Retinal pigment epithelial cell (primary cell): ENCODE measurements at regions not wholly inside any gene's neighbourhood (a gene's known extent, or its start where the extent isn't known, plus 50 kb on each side); places are given as distances from the start of the nearest gene placed in this dataset.

Experiments
- DNase-seq: peaks from one replicate; pipeline ENCODE4 v3.0.0-alpha.2; 2010; ENCODE audit warnings: low read depth
- H3K4me3 ChIP-seq: 2 replicates; pipeline ENCODE4 v1.5.1; 2011; ENCODE audit warnings: mild to moderate bottlenecking, low read length, control low read depth, moderate library complexity
- TF ChIP-seq, protein P1 (sequence below): conservative IDR thresholded peaks from 2 replicates; pipeline ENCODE4 v1.5.1; 2011; ENCODE audit warnings: low read depth, low read length, control low read depth, inconsistent platforms

DNA sequence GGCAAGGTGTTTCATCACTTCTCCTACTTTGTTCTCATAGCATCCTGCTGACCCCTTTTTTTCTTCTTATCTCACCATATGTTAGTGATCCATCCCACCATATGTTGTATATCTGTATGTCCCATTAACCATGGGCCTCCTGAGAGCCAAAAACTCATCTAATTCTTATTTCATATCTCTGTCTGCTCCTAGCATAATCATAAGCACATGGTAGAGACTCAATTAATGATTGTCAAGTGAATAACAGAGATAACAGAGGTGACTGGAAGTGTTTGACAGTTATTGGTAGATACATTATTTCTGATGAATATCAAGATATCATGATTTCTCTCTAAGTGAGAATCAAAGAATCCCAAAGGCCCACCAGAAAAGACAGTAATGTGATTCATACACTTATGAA lies 138.1 kb upstream of the MPPED2 start:
- DNase-seq: no peak
- TF ChIP-seq, protein P1, sequence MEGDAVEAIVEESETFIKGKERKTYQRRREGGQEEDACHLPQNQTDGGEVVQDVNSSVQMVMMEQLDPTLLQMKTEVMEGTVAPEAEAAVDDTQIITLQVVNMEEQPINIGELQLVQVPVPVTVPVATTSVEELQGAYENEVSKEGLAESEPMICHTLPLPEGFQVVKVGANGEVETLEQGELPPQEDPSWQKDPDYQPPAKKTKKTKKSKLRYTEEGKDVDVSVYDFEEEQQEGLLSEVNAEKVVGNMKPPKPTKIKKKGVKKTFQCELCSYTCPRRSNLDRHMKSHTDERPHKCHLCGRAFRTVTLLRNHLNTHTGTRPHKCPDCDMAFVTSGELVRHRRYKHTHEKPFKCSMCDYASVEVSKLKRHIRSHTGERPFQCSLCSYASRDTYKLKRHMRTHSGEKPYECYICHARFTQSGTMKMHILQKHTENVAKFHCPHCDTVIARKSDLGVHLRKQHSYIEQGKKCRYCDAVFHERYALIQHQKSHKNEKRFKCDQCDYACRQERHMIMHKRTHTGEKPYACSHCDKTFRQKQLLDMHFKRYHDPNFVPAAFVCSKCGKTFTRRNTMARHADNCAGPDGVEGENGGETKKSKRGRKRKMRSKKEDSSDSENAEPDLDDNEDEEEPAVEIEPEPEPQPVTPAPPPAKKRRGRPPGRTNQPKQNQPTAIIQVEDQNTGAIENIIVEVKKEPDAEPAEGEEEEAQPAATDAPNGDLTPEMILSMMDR: no peak
- no peak overlapping the region for H3K4me3 ChIP-seq

DNA sequence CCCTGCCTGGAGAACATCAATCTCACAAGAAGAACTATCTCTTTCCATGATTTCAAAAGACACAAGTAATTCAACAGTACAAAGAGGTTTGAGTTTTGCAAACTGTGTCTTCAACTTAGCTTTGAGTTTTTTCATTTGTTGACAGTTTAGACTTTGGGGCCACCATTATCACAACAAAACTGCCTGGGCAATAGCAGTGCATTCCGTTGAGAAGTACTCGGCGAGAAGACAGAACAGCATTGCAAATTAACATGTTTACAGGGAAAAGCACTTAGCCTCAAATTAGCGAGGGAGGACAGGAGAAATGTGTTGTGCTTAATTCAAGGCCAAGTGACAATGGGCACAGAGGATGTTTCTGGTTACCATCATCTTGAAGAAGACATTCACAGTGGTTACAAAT lies 133.2 kb upstream of the MPPED2 start:
- DNase-seq: no peak
- TF ChIP-seq, protein P1: no peak
- H3K4me3 ChIP-seq: no peak overlapping the region

DNA sequence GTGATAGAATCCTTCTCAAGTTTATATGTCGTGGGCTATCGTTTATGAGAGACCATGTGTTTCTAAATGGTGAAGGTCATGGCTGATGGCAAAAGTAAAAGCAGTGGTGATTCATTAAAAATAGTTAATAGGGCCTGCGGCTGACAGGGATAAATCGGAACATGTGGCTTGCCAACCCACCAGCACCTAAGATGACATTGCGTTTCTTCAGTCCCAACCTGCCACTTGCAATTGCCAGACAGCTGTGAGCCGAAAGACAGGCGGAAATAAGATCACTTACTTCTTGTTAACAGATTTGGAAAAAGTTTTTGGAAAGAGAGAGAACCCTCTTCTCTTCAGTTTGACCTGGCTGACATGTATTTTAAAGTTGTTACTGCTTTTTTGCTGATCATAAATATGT lies 131.5 kb upstream of the MPPED2 start:
- no peak overlapping the region for H3K4me3 ChIP-seq
- no peak for DNase-seq
- TF ChIP-seq, protein P1: no peak

DNA sequence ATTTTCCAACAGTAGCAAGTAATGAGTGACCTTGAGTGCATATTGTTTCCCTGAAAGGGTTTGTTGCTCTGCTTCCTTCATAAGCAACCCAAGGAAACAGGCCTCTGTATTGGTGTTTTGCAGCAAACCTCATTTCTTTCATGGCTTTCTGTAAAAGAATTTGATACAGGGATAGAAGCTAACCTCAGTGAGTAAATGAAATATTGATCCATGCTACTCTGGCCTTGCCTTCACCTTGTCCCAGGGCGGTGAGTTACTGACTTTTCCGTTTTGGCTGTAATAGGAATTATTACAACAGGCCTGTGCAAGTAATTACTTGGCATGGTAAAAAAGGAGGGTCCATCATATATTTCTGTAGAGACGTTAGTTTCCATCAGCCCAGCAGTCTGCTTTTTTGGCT lies 130.9 kb upstream of the MPPED2 start:
- no peak for DNase-seq
- H3K4me3 ChIP-seq: no peak overlapping the region
- TF ChIP-seq, protein P1: no peak

DNA sequence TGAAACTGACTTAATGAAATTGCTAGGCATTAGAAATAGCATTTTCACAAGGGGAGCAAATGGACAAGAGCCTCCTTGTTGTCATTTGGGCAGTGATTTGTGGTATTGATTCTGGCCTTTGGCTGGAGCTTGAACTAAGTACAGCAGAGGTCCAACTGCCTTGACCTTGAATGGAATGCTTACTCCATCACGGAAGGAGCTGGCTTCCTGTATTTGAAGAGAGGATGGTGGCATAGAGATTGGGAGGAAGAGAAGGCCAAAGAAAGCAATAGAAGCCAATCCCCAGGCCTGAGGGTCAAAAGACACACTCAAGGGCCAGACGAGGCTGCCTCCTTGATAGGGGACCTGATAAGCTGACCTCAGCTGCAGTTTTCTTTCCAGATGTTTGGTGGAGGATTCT lies 126.6 kb upstream of the MPPED2 start:
- no peak overlapping the region for H3K4me3 ChIP-seq
- no peak for DNase-seq
- TF ChIP-seq, protein P1: no peak

DNA sequence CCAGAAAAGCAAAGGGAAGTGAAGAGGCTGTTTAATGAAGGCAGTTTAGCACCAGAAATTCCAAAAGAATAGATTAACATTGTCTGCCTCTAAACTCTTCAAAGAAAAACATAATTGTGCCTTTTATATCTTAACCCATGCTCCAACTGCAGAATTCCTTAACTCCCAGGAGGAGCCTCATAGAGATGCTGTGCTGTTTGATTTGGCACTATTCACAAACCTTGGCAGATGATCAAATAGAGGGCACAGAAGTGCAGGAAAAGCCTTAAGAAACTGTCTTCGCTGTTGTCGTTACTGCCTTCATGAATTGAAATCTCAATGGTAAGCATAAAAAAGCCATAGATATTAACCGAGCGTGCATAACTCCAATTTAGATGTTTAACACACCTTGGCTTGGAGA lies 124.1 kb upstream of the MPPED2 start:
- TF ChIP-seq, protein P1: no peak
- DNase-seq: no peak
- H3K4me3 ChIP-seq: no peak overlapping the region

DNA sequence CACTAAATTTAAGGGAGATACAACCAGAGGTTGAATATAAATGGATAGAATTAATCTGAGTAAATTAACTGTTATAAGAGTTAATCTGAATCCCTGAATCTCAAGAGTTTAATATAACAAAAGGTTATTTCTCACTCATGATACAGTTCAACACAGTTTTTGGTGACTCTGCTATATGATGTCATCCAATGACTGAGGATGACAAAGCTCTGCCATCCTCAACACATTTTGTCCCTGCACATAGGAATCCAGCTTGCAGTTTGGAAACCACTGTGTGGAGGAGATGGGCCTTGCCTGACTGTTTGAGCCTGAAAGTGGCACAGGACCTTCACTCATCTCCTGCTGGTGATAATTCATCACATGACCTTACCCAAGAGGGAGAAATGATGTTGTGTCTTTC lies 121.0 kb upstream of the MPPED2 start:
- H3K4me3 ChIP-seq: no peak overlapping the region
- no peak for DNase-seq
- TF ChIP-seq, protein P1: no peak
